Right lung (tissue), 2 donors: ENCODE measurements at regions not wholly inside any gene's neighbourhood (a gene's known extent, or its start where the extent isn't known, plus 50 kb on each side); places are given as distances from the start of the nearest gene placed in this dataset.
A peak's percentile ranks its signal among the peaks of the same experiment; 100 is the strongest.

Experiments used
- DNase-seq, 2 donors: peaks; one replicate each; pipeline ENCODE4 v3.0.0-alpha.2; 2013

DNA sequence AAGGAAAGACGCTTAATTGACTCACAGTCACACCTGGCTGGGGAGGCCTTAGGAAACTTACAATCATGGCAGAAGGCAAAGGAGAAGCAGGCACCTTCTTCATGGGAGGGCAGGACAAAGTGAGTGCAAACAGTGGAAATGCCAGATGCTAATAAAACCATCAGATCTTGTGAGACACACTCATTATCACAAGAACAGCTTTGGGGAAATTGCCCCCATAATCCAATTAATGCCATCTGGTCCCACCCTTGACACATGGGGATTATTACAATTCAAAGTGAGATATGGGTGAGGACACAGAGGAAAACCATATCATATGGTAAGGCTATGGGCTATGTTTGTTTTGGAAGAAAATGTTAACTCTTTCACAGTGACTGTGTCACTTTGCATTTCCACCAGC lies 1272.5 kb upstream of the CELF2 start:
- DNase-seq: no peak

GRCh38 chr10:9757176-9757575 lies 1260.5 kb upstream of the CELF2 start:
- DNase-seq: no peak

DNA sequence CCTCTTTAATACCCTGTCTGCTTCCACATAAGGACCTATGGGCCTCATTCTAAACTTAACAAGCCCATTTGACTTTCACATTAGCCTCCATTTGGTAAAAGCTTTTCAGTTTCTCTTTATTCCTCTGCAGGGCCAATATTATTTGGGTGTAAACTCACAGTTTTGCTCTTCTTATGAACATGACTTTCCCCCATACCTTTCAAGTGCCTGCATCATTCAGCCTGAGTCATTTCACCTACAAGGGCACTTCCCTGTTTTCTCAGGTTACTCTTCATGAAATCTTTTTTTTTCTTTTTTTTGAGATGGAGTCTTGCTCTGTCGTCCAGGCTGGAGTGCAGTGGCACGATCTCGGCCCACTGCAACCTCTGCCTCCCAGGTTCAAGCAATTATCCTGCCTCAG lies 1258.1 kb upstream of the CELF2 start:
- no peak for DNase-seq

GRCh38 chr10:9762966-9763656 lies 1254.6 kb upstream of the CELF2 start:
- DNase-seq: peak in 1 of 2 donors; percentile 0

- DNase-seq: no peak
Observed at GRCh38 chr10:9766762-9767161, 1250.9 kb upstream of the CELF2 start.

DNA sequence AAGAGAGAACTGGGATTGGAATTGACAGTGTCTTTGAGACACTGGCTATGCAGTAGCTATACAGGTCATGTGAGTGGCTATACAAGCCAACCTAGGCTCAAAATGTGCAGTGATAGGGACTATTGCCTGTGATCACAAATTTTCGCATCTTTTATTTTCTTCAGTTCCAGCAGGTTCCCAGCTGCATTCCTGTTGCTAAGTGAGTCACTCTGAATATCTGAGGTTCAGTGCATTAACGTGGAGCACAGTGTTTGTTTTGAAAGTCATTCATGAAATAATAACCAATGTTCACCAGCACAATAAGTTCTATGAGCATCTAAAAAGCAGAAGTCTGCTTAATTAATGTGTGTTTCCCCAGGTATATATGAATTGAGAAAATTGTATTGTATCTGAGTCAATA lies 1236.0 kb upstream of the CELF2 start:
- DNase-seq: no peak

DNA sequence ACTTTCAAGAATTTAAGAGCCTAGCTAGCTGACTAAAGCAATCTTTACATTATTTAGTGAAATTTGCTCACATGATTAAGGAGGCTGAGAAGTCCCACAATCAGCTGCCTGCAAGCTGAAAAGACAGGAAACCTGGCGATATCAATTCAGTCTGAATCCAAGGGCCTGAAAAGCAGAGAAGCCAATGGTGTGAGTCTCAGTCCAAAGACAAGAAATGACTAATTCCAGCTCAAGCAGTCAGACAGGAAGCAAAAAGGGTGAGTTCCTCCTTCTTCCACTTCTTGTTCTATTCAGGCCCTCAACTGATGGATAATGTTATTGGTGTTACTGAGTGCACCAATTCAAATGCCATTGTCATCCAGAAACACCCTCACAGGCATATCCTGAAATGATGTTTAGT lies 1231.6 kb upstream of the CELF2 start:
- DNase-seq: no peak

DNA sequence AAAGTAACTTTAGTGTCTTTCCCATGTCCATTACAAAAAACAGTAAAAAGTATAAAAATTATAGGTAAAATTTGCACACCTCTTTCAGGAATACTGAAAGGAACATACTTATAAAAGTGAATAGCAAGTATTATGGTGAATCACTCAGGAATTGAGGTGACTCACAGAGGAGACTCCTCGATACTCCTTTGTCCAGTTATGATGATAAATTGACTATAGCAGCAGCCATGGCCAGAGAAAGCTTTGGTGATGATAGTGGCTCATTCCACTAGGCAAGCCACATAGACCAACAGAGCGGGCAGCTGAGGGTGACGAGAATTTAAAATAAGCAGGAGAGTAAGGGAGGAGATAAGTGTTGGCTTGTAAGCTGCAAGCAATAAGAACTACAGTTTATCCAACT lies 1231.1 kb upstream of the CELF2 start:
- DNase-seq: no peak

GRCh38 chr10:9789996-9790395 lies 1227.7 kb upstream of the CELF2 start:
- no peak for DNase-seq

- no peak for DNase-seq
Observed at GRCh38 chr10:9792181-9792580, 1225.5 kb upstream of the CELF2 start.

- DNase-seq: no peak
Observed at GRCh38 chr10:9796564-9796963, 1221.1 kb upstream of the CELF2 start.

DNA sequence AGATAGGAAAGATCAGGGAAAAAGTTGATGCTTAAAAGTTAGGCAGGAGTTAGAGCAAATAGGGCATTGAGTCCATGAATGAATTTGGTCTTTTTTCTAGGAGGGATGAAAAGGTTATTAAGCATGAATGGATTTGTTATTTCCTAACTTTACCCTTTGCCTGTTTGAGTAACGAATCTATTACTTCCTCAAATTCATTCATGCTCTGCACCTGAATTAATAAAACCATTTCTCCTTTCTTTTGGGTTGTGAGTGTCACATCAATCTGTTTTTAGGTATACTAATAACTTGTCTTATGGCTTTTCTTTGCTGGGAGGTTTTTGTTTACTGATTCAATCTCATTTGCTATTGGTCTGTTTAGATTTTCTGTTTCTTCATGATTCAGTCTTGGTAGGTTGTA lies 1217.7 kb upstream of the CELF2 start:
- DNase-seq: no peak

DNA sequence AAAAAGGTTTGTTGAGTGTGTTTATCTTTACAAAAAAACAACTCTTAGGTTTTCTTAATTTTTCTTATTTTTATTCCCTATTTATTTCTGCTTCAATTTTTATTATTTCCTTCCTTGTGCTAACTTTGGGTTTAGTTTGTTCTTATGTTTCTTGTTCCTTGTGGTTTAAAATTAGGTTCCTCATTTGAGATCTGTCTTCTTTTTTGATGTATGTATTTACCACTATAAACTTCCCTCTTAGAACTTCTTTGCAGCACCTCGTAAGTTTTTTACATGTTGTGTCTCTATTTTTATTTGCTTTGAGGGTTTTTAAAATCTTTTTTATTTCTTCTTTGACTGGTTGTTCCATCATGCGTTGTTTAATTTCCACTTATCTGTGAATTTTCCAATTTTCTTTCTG lies 1217.1 kb upstream of the CELF2 start:
- DNase-seq: no peak

DNA sequence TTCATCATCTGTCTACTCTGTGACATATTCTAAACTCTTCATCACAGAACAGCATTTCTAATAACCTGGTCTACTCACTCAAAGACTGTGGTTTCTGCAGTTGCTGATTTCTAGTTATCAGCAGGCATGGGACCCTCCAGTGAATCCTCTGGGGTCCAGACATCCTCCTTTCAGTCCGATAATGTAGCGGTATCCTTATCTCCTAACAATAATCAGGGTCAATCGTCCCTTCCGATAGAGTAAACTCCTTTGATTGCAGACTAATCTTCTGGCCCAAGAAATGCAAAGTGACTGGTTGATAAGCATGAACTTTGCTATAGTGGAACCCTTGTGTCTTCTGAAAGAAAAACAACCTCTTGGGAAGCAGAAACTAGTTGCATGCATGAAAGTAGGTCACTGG lies 1209.8 kb upstream of the CELF2 start:
- no peak for DNase-seq

DNA sequence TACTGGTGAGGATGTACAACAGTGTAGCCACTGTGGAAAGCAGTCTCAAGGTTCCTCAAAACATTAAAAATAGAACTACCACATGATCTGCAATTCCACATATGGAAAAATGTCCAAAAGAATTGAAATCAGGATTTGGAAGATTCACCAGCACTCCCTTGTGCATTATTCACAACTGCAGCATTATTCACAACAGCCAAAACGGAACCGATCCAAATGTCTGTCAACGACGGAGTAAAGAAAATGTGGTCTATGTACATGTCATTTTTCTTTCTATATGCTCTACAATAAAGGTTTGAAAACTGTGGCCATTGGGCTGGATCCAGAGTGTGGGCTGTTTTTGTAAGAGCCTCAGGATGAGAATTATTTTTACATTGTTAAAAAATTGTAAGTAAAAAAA lies 1206.1 kb upstream of the CELF2 start:
- no peak for DNase-seq

- no peak for DNase-seq
Observed at GRCh38 chr10:9814285-9814864, 1203.3 kb upstream of the CELF2 start.

GRCh38 chr10:9819756-9820494 lies 1197.7 kb upstream of the CELF2 start:
- DNase-seq: no peak

GRCh38 chr10:9823268-9823930 lies 1194.3 kb upstream of the CELF2 start:
- DNase-seq: no peak

GRCh38 chr10:9824631-9825071 lies 1193.0 kb upstream of the CELF2 start:
- no peak for DNase-seq

GRCh38 chr10:9825491-9826018 lies 1192.1 kb upstream of the CELF2 start:
- no peak for DNase-seq

DNA sequence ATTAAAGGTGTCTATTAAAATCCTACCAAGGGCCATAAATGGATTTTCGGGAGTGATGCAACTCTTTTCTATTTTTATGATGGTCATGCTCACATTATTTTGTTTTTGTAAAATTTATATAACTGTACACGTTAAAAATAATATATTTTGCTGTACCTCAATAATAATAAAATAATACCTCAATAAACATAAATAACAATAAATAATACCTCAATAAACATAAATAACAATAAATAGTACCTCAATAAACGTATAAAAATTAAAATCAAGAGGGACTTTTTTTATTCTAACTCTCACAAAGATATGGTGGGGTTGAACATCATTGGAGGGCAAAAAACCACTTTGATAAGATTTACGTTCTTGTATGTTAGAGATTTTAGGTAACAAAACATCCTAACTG lies 1189.6 kb upstream of the CELF2 start:
- DNase-seq: no peak

GRCh38 chr10:9833942-9834341 lies 1183.7 kb upstream of the CELF2 start:
- no peak for DNase-seq
